ENCODE measurements at regions not wholly inside any gene's neighbourhood (a gene's known extent, or its start where the extent isn't known, plus 50 kb on each side); places are given as distances from the start of the nearest gene placed in this dataset.

- TF ChIP-seq CTCF (IDR thresholded peaks at IDR 0.05; ENCODE audit: low read depth, low read length) (no peak), MYC (IDR thresholded peaks at IDR 0.05; ENCODE audit: low read depth, low read length) (no peak)
These were observed 59.4 kb upstream of the E2F7 start for GRCh38 chr12:77124767-77125166.
